ENCODE measurements at regions not wholly inside any gene's neighbourhood (a gene's known extent, or its start where the extent isn't known, plus 50 kb on each side); places are given as distances from the start of the nearest gene placed in this dataset.

- H3K36me3 ChIP-seq (ENCODE audit: control insufficient read depth, insufficient read depth, low read length), result no peaks in the 10 kb centered on the region
- POLR2A ChIA-PET, result no interaction called here
- intact Hi-C loops (cut with micrococcal nuclease; ENCODE audit: unreplicated experiment), result no loop called here
- DNase-seq, result no peak
- no peaks in the 10 kb centered on the region for H3K9me3 ChIP-seq
- CTCF ChIA-PET, result no interaction called here
- no peak overlapping the region for H3K4me3 ChIP-seq (ENCODE audit: low read depth, low read length)
- no peak overlapping the region for H3K27ac Mint-ChIP-seq (ENCODE audit: unreplicated experiment)
- H3K9me3 Mint-ChIP-seq (ENCODE audit: unreplicated experiment), result no peaks in the 10 kb centered on the region
- H3K27me3 Mint-ChIP-seq (ENCODE audit: insufficient read depth, unreplicated experiment), result peaks cover 7% of the 10 kb centered on the region
- no TSS peak for BruUV-seq (replicated peaks)
- H3K4me1 Mint-ChIP-seq (ENCODE audit: low read depth, unreplicated experiment), result no peaks in the 10 kb centered on the region
- no peaks in the 10 kb centered on the region; the same call in 1 of the 2 replicates for H3K27me3 ChIP-seq (replicated peaks; ENCODE audit: control insufficient read depth, insufficient read depth, low read length)
- no peaks in the 10 kb centered on the region for H3K36me3 Mint-ChIP-seq (ENCODE audit: insufficient read depth, unreplicated experiment)
- no peak for TF ChIP-seq CTCF (IDR thresholded peaks at IDR 0.05; ENCODE audit: insufficient read depth in 1 of 2, low read depth in 1 of 2, low read length in 1 of 2, severe bottlenecking in 1 of 2, unreplicated experiment in 1 of 2)
- H3K4me1 ChIP-seq, result no peaks in the 10 kb centered on the region
- no peak overlapping the region for H3K4me3 Mint-ChIP-seq (ENCODE audit: unreplicated experiment)
Observed at GRCh38 chr1:221169447-221169889, 290.2 kb downstream of the HLX start.

- no peak for TF ChIP-seq CTCF (IDR thresholded peaks at IDR 0.05; ENCODE audit: insufficient read depth in 1 of 2, low read depth in 1 of 2, low read length in 1 of 2, severe bottlenecking in 1 of 2, unreplicated experiment in 1 of 2)
- POLR2A ChIA-PET, result no interaction called here
- Histone ChIP-seq H3K36me3 (ENCODE audit: control insufficient read depth, insufficient read depth, low read length) (no peaks in the 10 kb centered on the region), H3K4me1 (no peaks in the 10 kb centered on the region), H3K27me3 (replicated peaks; ENCODE audit: control insufficient read depth, insufficient read depth, low read length) (no peaks in the 10 kb centered on the region; the same call in 1 of the 2 replicates), H3K9me3 (no peaks in the 10 kb centered on the region), H3K4me3 (ENCODE audit: low read depth, low read length) (no peak overlapping the region)
- no peaks in the 10 kb centered on the region for H3K9me3 Mint-ChIP-seq (ENCODE audit: unreplicated experiment)
- H3K36me3 Mint-ChIP-seq (ENCODE audit: insufficient read depth, unreplicated experiment), result no peaks in the 10 kb centered on the region
- no peak for DNase-seq
- H3K4me3 Mint-ChIP-seq (ENCODE audit: unreplicated experiment), result no peak overlapping the region
- peaks cover 3% of the 10 kb centered on the region for H3K27me3 Mint-ChIP-seq (ENCODE audit: insufficient read depth, unreplicated experiment)
- no TSS peak for BruUV-seq (replicated peaks)
- H3K27ac Mint-ChIP-seq (ENCODE audit: unreplicated experiment), result no peak overlapping the region
- intact Hi-C loops (cut with micrococcal nuclease; ENCODE audit: unreplicated experiment), result no loop called here
- CTCF ChIA-PET, result no interaction called here
- H3K4me1 Mint-ChIP-seq (ENCODE audit: low read depth, unreplicated experiment), result no peaks in the 10 kb centered on the region
Observed at GRCh38 chr1:221170171-221170570, 290.9 kb downstream of the HLX start.

- no peaks in the 10 kb centered on the region for H3K4me1 ChIP-seq
- no peak overlapping the region for H3K4me3 Mint-ChIP-seq (ENCODE audit: unreplicated experiment)
- no peaks in the 10 kb centered on the region for H3K36me3 Mint-ChIP-seq (ENCODE audit: insufficient read depth, unreplicated experiment)
- intact Hi-C loops (cut with micrococcal nuclease; ENCODE audit: unreplicated experiment), result no loop called here
- no peak overlapping the region for H3K27ac Mint-ChIP-seq (ENCODE audit: unreplicated experiment)
- H3K9me3 ChIP-seq, result no peaks in the 10 kb centered on the region
- no peak for TF ChIP-seq CTCF (IDR thresholded peaks at IDR 0.05; ENCODE audit: insufficient read depth in 1 of 2, low read depth in 1 of 2, low read length in 1 of 2, severe bottlenecking in 1 of 2, unreplicated experiment in 1 of 2)
- no peaks in the 10 kb centered on the region for H3K9me3 Mint-ChIP-seq (ENCODE audit: unreplicated experiment)
- POLR2A ChIA-PET, result no interaction called here
- no TSS peak for BruUV-seq (replicated peaks)
- H3K4me3 ChIP-seq (ENCODE audit: low read depth, low read length), result no peak overlapping the region
- H3K36me3 ChIP-seq (ENCODE audit: control insufficient read depth, insufficient read depth, low read length), result no peaks in the 10 kb centered on the region
- H3K27me3 ChIP-seq (replicated peaks; ENCODE audit: control insufficient read depth, insufficient read depth, low read length), result no peaks in the 10 kb centered on the region
- no peaks in the 10 kb centered on the region for H3K4me1 Mint-ChIP-seq (ENCODE audit: low read depth, unreplicated experiment)
- CTCF ChIA-PET, result no interaction called here
- H3K27me3 Mint-ChIP-seq (ENCODE audit: insufficient read depth, unreplicated experiment), result peaks cover under 1% of the 10 kb centered on the region
- DNase-seq, result no peak
Observed at GRCh38 chr1:221171768-221172167, 292.5 kb downstream of the HLX start.

Measured in Caco-2 (cell line).